A673 (cell line): ENCODE measurements at regions not wholly inside any gene's neighbourhood (a gene's known extent, or its start where the extent isn't known, plus 50 kb on each side); places are given as distances from the start of the nearest gene placed in this dataset.

ENCODE experiments used
- CTCF ChIP-seq: fragments of 300-800, 200-600 bp; sonication (generic); conservative IDR thresholded peaks from 2 replicates; pipeline ENCODE4 v1.5.1; 2017; ENCODE audit warnings: low read depth, mild to moderate bottlenecking, antibody characterized with exemption, low read length, moderate library complexity, mixed read lengths
- EZH2 ChIP-seq: fragments of 200-600 bp; sonication (generic); IDR thresholded peaks from 2 replicates; pipeline ENCODE4 v1.6.1; 2017; ENCODE audit warnings: borderline replicate concordance, low read depth, mild to moderate bottlenecking, mixed read lengths, antibody characterized with exemption, low read length; ENCODE audit not compliant: poor library complexity, severe bottlenecking

GRCh38 chr6:126876446-126876845 is 242.0 kb upstream of the RSPO3 start:
- no peak for TF ChIP-seq CTCF
- no peak for TF ChIP-seq EZH2
